ENCODE measurements at regions not wholly inside any gene's neighbourhood (a gene's known extent, or its start where the extent isn't known, plus 50 kb on each side); places are given as distances from the start of the nearest gene placed in this dataset.

DNA sequence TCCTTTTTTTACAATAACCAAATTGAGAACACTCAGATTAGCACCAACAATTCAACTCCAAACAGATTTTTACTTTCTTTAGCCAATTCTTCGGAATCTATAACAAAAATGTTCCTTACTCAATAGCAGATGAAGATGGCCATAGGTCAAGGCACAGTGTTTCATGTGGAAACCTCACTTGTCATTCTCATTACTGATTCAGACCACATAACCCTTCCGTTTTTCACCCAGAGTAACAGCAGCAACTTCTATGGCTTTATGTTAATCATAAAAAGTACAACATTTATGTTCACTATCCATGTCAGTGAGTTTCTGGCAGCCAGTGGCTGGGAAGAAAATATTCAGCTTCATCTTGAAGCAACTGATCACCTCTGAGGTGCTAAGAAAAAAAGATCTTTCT is 358.3 kb upstream of the TECRL start:
- no peak for DNase-seq

DNA sequence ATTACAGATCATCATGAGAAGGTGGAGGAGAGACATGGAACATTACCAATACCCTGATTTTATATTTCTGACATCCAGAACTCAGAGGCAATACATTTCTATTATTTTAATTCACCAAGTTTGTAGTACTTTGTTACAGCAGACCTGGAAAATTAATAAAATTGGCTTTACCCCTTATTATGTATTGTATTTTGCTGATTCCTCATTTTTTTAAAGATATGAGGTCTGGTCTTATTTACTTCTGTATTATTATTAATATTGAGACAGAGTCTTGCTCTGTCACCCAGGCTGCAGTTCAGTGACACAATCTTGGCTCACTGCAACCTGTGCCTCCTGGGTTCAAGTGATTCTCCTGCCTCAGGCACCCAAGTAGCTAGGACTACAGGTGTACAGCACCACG is 357.3 kb upstream of the TECRL start:
- no peaks in the 10 kb centered on the region for H3K36me3 Mint-ChIP-seq
- 89% methylated on average over 1 of the region's 1 CpG for WGBS (ENCODE audit: insufficient coverage)

More for the DNA sequence above, 358.3 kb upstream of the TECRL start:
- H3K4me1 Mint-ChIP-seq = no peaks in the 10 kb centered on the region
- Histone ChIP-seq H3K9me3 (ENCODE audit: control insufficient read depth, insufficient read depth, low read length) (peaks cover 5% of the 10 kb centered on the region), H3K4me1 (ENCODE audit: control insufficient read depth, insufficient read depth, low read length) (no peaks in the 10 kb centered on the region), H3K27ac (ENCODE audit: low read length) (no peak overlapping the region), H3K4me3 (ENCODE audit: low read length) (no peak overlapping the region), H3K27me3 (ENCODE audit: control insufficient read depth, insufficient read depth, low read length) (no peaks in the 10 kb centered on the region), H3K36me3 (ENCODE audit: control insufficient read depth, insufficient read depth, low read length) (no peaks in the 10 kb centered on the region)
- no peaks in the 10 kb centered on the region for H3K36me3 Mint-ChIP-seq
- H3K9me3 Mint-ChIP-seq = peaks cover 8 to 10% of the 10 kb centered on the region in 2 donors
- H3K27ac Mint-ChIP-seq = no peak overlapping the region
- no peak overlapping the region for H3K4me3 Mint-ChIP-seq
- WGBS (ENCODE audit: insufficient coverage) = 59% methylated on average over 2 of the region's 2 CpGs
- intact Hi-C loops (cut with micrococcal nuclease) = no loop called here
- no peaks in the 10 kb centered on the region for H3K27me3 Mint-ChIP-seq (ENCODE audit: low read depth in 2 of 2)
- no peak for ATAC-seq
- TF ChIP-seq, protein P1, sequence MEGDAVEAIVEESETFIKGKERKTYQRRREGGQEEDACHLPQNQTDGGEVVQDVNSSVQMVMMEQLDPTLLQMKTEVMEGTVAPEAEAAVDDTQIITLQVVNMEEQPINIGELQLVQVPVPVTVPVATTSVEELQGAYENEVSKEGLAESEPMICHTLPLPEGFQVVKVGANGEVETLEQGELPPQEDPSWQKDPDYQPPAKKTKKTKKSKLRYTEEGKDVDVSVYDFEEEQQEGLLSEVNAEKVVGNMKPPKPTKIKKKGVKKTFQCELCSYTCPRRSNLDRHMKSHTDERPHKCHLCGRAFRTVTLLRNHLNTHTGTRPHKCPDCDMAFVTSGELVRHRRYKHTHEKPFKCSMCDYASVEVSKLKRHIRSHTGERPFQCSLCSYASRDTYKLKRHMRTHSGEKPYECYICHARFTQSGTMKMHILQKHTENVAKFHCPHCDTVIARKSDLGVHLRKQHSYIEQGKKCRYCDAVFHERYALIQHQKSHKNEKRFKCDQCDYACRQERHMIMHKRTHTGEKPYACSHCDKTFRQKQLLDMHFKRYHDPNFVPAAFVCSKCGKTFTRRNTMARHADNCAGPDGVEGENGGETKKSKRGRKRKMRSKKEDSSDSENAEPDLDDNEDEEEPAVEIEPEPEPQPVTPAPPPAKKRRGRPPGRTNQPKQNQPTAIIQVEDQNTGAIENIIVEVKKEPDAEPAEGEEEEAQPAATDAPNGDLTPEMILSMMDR (IDR thresholded peaks at IDR 0.05) = no peak

DNA sequence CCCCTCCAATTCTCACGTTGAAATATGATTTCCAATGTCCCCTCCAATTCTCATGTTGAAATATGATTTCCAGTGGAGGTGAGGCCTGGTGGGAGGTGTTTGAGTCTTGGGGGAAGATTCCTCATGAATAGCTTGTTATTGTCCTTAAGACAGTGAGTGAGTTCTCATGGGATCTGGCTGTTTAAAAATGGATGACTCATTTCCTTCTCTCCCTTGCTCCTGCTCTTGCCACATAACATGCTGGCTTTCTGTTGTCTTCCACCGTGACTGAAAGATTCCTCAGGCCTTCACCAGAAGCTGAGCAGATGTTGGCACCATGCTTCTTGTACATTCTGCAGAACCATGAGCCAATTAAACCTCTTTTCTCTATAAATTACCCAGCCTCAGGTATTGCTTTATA is 346.8 kb upstream of the TECRL start:
- intact Hi-C loops (cut with micrococcal nuclease) = no loop called here
- no peak overlapping the region for H3K4me3 Mint-ChIP-seq
- ATAC-seq (no peak), DNase-seq (no peak)
- H3K9me3 Mint-ChIP-seq = peaks cover 4 to 20% of the 10 kb centered on the region in 2 donors
- TF ChIP-seq, protein P1 (IDR thresholded peaks at IDR 0.05) = no peak
- Histone ChIP-seq H3K27me3 (ENCODE audit: control insufficient read depth, insufficient read depth, low read length) (no peaks in the 10 kb centered on the region), H3K4me3 (ENCODE audit: low read length) (no peak overlapping the region), H3K36me3 (ENCODE audit: control insufficient read depth, insufficient read depth, low read length) (no peaks in the 10 kb centered on the region), H3K27ac (ENCODE audit: low read length) (no peak overlapping the region), H3K4me1 (ENCODE audit: control insufficient read depth, insufficient read depth, low read length) (no peaks in the 10 kb centered on the region), H3K9me3 (ENCODE audit: control insufficient read depth, insufficient read depth, low read length) (peaks cover 19% of the 10 kb centered on the region)
- no peaks in the 10 kb centered on the region for H3K27me3 Mint-ChIP-seq (ENCODE audit: low read depth in 2 of 2)
- WGBS (ENCODE audit: insufficient coverage) = 25% methylated on average over 2 of the region's 2 CpGs
- no peak overlapping the region for H3K27ac Mint-ChIP-seq
- H3K4me1 Mint-ChIP-seq = no peaks in the 10 kb centered on the region
- peaks cover 9% of the 10 kb centered on the region for H3K36me3 Mint-ChIP-seq

More for the DNA sequence above, 357.3 kb upstream of the TECRL start:
- ATAC-seq (no peak), DNase-seq (no peak)
- no peaks in the 10 kb centered on the region for H3K27me3 Mint-ChIP-seq (ENCODE audit: low read depth in 2 of 2)
- H3K9me3 Mint-ChIP-seq = peaks cover 8 to 10% of the 10 kb centered on the region in 2 donors
- Histone ChIP-seq H3K27me3 (ENCODE audit: control insufficient read depth, insufficient read depth, low read length) (no peaks in the 10 kb centered on the region), H3K4me1 (ENCODE audit: control insufficient read depth, insufficient read depth, low read length) (no peaks in the 10 kb centered on the region), H3K36me3 (ENCODE audit: control insufficient read depth, insufficient read depth, low read length) (no peaks in the 10 kb centered on the region), H3K9me3 (ENCODE audit: control insufficient read depth, insufficient read depth, low read length) (peaks cover 5% of the 10 kb centered on the region), H3K4me3 (ENCODE audit: low read length) (no peak overlapping the region), H3K27ac (ENCODE audit: low read length) (no peak overlapping the region)
- TF ChIP-seq, protein P1 (IDR thresholded peaks at IDR 0.05) = no peak
- H3K4me3 Mint-ChIP-seq = no peak overlapping the region
- H3K27ac Mint-ChIP-seq = no peak overlapping the region
- intact Hi-C loops (cut with micrococcal nuclease) = no loop called here
- no peaks in the 10 kb centered on the region for H3K4me1 Mint-ChIP-seq

DNA sequence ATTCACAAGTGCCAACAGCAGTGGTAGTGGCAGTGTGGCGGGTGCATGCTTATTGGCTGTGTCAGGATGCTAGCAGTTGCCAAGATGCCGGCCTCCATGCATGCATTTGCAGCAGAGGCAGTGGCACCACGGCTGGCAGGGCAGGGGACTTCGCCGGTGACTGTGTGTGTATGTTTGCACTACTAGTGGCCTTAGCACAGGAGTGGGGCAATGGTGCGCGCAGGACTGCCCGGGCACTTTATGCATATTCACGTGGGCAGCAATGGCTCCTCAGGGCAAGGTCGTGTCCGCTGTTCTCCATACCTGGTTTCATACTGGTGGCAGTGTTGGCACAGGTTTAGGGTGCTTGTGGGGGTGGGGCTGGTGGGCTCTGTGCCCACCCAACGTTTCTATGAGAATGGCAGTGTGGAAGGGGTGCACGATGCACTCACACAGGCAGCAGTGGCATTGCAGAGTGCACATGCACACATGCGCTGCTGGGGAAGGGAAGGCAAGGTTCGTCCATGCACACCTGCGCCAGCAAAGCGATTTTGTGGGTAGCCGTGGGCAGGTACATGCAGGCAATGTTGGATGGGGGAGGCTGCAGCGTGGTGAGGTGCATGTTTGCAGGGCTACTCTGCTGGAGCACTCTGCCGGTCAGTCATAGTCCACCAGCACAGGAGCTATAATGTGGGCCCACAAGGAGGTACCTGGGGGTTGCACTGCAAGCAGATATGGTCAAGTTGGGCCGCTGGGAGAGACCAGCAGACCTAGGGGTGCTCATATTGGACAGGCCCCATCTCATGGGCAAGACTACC is 338.9 kb upstream of the TECRL start:
- no peak overlapping the region for H3K4me3 ChIP-seq (ENCODE audit: low read length)
- DNase-seq (no peak), ATAC-seq (no peak)
- H3K36me3 ChIP-seq (ENCODE audit: control insufficient read depth, insufficient read depth, low read length) = no peaks in the 10 kb centered on the region
- no peaks in the 10 kb centered on the region for H3K27me3 Mint-ChIP-seq (ENCODE audit: low read depth in 2 of 2)
- TF ChIP-seq, protein P1 (IDR thresholded peaks at IDR 0.05) = no peak
- H3K27me3 ChIP-seq (ENCODE audit: control insufficient read depth, insufficient read depth, low read length) = no peaks in the 10 kb centered on the region
- H3K4me3 Mint-ChIP-seq = no peak overlapping the region
- H3K9me3 Mint-ChIP-seq = peaks cover 20 to 27% of the 10 kb centered on the region in 2 donors
- intact Hi-C loops (cut with micrococcal nuclease) = no loop called here
- H3K27ac Mint-ChIP-seq = no peak overlapping the region
- H3K4me1 Mint-ChIP-seq = no peaks in the 10 kb centered on the region
- 87% methylated on average over 21 of the region's 21 CpGs for WGBS (ENCODE audit: insufficient coverage)
- H3K27ac ChIP-seq (ENCODE audit: low read length) = no peak overlapping the region
- peaks cover 8% of the 10 kb centered on the region for H3K9me3 ChIP-seq (ENCODE audit: control insufficient read depth, insufficient read depth, low read length)
- H3K36me3 Mint-ChIP-seq = no peaks in the 10 kb centered on the region
- no peaks in the 10 kb centered on the region for H3K4me1 ChIP-seq (ENCODE audit: control insufficient read depth, insufficient read depth, low read length)
